HPDE6-E6E7 (cell line): ENCODE measurements at regions not wholly inside any gene's neighbourhood (a gene's known extent, or its start where the extent isn't known, plus 50 kb on each side); places are given as distances from the start of the nearest gene placed in this dataset.
"Not testable (repeated sequence)": the region's sequence is repeated elsewhere in the genome, so short reads cannot be mapped to it uniquely, and the experiment has no call there.

ENCODE experiments used
- DNase-seq: peaks from one replicate; pipeline ENCODE4 v3.0.0; 2011; ENCODE audit warnings: missing footprints; ENCODE audit errors: extremely low spot score

GRCh38 chr11:110874437-110875030 lies 162.3 kb upstream of the ARHGAP20 start:
- DNase-seq, result no peak

- no peak for DNase-seq
Measured at GRCh38 chr11:110873975-110874374, 161.7 kb upstream of the ARHGAP20 start.

- no peak for DNase-seq
Measured at GRCh38 chr11:110870816-110871522, 158.7 kb upstream of the ARHGAP20 start.

- DNase-seq, result no peak
Measured at GRCh38 chr11:110867951-110868350, 155.7 kb upstream of the ARHGAP20 start.

GRCh38 chr11:110866081-110866480 lies 153.8 kb upstream of the ARHGAP20 start:
- no peak for DNase-seq

- DNase-seq, result no peak
Measured at GRCh38 chr11:110862407-110862806, 150.2 kb upstream of the ARHGAP20 start.

GRCh38 chr11:110860461-110860860 lies 148.2 kb upstream of the ARHGAP20 start:
- DNase-seq, result no peak

GRCh38 chr11:110859998-110860397 lies 147.8 kb upstream of the ARHGAP20 start:
- DNase-seq, result no peak

- no peak for DNase-seq
Measured at GRCh38 chr11:110859240-110859840, 147.1 kb upstream of the ARHGAP20 start.

- no peak for DNase-seq
Measured at GRCh38 chr11:110858547-110858921, 146.3 kb upstream of the ARHGAP20 start.

GRCh38 chr11:110857892-110858546 lies 145.8 kb upstream of the ARHGAP20 start:
- no peak for DNase-seq

GRCh38 chr11:110856996-110857812 lies 145.0 kb upstream of the ARHGAP20 start:
- no peak for DNase-seq

GRCh38 chr11:110856340-110856739 lies 144.1 kb upstream of the ARHGAP20 start:
- DNase-seq, result no peak

- no peak for DNase-seq
Measured at GRCh38 chr11:110855191-110855590, 143.0 kb upstream of the ARHGAP20 start.

- no peak for DNase-seq
Measured at GRCh38 chr11:110852921-110853490, 140.8 kb upstream of the ARHGAP20 start.

- DNase-seq, result no peak
Measured at GRCh38 chr11:110850846-110851245, 138.6 kb upstream of the ARHGAP20 start.

- not testable (repeated sequence) for DNase-seq
Measured at GRCh38 chr11:110843053-110843452, 130.8 kb upstream of the ARHGAP20 start.

- no peak for DNase-seq
Measured at GRCh38 chr11:110838808-110839207, 126.6 kb upstream of the ARHGAP20 start.

GRCh38 chr11:110837603-110838002 lies 125.4 kb upstream of the ARHGAP20 start:
- no peak for DNase-seq

GRCh38 chr11:110835106-110835505 lies 122.9 kb upstream of the ARHGAP20 start:
- no peak for DNase-seq

- peak; percentile 8 for DNase-seq
Measured at GRCh38 chr11:110833033-110833484, 120.8 kb upstream of the ARHGAP20 start.
